HT-29 (cell line): ENCODE measurements at regions not wholly inside any gene's neighbourhood (a gene's known extent, or its start where the extent isn't known, plus 50 kb on each side); places are given as distances from the start of the nearest gene placed in this dataset.
A peak's percentile ranks its signal among the peaks of the same experiment; 100 is the strongest.
"Not testable (repeated sequence)": the region's sequence is repeated elsewhere in the genome, so short reads cannot be mapped to it uniquely, and the experiment has no call there.

Experiments
- DNase-seq: peaks from one replicate; pipeline ENCODE4 v3.0.0-alpha.2; 2015; ENCODE audit warnings: low spot score

DNA sequence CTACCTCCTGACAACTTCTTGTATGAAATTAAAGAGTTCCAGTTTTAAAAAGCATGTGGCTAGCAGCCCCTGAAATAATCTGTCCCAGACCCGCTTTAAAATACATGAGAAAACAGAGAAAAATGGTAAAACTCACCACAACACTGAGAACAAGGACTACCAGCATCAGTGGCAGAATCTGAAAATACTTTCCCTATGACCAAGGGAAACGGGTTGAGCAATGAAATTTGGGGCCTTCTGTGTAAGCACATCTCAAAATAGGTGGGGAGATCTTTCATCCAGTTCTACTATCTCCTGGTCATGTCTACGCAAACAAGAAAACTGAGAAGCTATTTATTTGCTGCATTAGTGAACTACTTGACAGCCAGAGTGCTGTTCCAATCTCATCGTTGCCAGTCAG is 172.3 kb downstream of the LNPK start:
- no peak for DNase-seq

DNA sequence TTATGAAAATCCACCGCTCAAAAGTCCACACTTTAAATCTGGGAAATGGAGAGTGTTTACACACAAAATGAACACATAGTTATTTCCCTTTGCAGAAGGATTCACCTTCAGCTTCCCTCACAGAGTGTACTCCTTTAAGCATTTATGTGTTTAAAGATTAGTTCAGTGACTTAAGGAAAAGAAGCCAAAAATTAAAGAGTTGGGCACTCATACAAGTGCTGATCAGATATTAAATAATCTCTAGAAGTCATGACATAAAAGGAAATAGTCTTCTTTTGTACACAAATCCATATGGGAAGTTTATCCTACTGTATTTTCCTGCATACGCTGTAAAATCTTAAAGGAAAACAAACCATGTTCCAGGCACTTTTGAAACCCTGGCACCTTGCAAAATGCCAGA is 174.2 kb downstream of the LNPK start:
- no peak for DNase-seq

DNA sequence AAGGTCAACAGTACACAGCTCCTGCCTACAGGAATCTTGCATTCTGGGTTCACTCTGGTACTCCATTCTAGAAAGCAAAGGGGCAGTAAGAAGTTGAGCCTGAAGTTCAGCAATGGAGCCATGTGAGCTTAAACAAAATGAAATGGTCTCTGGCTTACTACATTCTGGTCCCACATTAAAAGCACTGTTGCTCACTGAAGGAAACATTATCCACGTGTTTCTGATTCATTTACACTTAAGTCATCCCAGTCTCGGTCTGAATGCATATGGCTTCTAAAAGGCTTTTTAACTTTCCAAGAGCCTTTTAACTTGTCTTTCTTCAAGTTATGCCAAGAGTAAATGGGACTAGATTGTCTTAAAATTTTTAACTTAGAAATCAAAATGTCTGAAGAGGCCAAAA is 177.8 kb downstream of the LNPK start:
- no peak for DNase-seq

DNA sequence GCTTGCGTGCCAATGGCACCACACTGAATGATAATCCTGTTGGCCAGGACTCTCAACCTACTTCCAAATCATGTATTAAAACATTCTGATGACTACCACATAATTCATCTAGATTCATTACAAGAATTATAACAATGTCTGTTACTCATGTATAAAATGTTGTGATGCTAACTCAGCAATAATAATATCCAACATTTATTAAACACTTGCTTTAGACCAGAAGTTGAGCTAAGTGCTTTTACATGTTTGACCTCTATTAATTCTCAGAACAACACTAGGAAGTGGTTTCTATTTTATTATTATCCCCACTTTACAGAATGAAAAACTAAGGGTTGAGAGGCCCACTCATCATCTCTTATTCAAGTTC is 178.4 kb downstream of the LNPK start:
- DNase-seq, result no peak

DNA sequence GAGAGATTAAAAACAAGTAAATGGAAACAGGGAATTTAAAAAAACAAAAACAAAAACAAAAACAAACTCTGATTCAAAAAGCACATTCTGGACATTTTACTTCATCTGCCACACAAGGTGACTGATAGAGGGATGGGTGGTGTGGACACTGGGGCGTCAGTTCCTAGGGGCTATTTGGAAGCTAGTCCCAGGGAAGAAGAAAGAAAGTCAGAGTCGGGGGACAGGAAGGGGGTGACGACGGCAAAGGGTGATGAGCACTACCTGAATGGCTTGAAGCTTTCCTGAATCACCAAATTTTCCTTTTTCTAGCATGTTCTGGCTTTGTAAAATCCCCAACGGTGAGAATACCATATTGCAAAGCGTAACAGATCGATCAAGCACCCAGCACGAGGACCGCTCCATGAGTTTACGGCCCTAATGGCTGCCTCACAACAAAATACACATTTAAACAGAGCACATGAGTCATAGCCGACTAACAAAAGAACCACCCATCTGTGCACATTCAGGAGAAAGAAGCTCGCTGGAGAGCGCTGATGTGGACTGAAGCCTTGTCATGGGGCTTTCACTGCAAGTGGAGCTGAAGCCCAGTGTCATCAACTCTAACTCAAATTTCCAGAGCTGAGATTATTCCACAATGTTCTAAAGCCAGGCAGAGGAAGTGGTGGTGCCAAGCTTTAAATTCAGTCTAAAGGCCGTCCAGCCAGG is 178.9 kb downstream of the LNPK start:
- DNase-seq, result no peak

DNA sequence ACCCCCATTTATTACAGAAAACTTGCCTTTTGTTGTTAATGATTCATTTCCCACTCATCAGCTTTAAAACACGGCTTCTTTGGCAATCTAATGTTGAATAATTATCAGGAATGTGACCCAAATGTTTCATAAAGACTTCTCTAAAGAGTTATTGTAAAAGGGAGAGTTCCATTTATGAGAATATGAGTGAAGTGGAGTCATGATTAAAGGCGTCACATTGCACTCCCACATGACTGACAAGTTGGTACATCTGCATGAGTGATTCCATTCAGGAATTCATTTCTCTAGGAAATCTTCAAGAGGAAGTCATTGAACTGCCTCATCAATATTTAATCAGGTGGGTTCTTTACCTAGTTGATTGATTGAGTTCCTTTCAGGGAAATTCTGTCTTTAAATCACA is 184.8 kb downstream of the LNPK start:
- no peak for DNase-seq

DNA sequence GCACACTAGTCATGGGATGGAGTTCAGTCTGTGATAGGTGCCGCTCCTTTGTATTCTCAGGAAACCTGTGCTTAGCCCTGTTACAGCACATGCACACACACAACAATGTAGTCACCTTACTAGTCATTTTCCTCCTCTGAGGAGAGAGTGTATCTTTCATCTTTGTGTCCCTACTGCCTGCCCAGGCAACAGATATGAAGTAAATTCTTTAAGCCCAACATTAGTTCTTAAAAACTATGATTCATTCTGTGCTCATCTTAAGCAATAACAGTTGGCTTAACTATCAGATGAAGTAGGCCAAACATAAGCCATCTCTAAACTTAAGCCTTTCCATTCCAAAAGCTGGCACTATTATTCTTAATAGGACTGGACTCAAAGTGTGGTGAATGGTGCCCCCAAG is 186.5 kb downstream of the LNPK start:
- no peak for DNase-seq

DNA sequence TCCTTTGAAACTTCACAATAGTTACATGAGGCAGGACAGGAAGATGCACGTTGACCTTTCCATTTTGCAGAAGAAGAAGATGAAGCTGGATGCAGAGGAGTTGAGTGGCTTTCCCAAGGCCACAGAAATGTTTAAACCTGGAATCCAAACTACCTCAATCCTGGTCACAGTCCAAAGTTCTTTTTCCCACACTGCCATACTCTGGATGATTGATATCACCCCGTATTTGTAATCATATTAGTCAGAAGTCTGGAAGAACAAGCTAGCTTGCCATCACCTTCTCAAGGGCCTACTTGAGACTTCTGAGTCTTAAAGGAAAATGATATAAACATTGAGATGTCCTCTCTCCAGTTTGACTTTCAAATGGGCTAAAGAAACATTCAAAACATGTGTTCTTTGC is 190.1 kb downstream of the LNPK start:
- no peak for DNase-seq

DNA sequence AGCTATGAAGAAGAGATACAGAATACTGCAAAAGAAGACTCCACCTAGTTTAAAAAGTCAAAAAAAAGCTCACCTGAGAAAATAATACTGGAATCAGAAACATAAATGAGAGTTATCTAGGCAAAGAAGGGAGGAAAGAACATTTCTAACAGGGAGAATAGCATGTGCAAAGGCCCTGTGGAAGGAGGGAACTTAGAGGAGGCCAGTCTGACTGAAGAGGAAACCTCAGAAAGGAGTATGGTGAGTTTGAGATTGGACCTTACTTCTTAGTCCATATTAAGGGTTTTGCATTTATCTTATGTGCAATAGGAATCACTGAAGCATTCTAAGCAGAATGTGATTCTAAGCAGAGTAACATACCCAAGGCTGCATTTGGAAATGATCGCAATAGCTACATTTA is 193.2 kb downstream of the LNPK start:
- DNase-seq, result no peak

DNA sequence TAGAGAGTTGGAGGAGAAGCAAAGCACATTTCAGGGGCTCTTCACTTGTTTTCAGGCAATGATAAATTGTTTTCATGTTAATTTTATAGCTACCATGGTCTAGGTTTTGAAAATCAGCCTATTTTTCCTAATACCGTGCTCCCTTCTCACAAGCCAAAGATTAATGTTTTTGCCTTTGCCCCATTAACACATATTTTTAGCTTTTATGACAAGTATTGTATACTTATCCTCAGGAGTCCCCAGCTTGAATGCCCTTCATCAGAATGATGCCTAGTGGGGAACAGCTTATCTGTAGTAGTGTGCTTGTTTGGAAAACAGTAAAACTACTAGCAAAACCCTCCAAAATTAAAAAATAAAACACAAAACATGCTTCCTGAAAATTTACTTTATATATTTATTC is 194.0 kb downstream of the LNPK start:
- no peak for DNase-seq

DNA sequence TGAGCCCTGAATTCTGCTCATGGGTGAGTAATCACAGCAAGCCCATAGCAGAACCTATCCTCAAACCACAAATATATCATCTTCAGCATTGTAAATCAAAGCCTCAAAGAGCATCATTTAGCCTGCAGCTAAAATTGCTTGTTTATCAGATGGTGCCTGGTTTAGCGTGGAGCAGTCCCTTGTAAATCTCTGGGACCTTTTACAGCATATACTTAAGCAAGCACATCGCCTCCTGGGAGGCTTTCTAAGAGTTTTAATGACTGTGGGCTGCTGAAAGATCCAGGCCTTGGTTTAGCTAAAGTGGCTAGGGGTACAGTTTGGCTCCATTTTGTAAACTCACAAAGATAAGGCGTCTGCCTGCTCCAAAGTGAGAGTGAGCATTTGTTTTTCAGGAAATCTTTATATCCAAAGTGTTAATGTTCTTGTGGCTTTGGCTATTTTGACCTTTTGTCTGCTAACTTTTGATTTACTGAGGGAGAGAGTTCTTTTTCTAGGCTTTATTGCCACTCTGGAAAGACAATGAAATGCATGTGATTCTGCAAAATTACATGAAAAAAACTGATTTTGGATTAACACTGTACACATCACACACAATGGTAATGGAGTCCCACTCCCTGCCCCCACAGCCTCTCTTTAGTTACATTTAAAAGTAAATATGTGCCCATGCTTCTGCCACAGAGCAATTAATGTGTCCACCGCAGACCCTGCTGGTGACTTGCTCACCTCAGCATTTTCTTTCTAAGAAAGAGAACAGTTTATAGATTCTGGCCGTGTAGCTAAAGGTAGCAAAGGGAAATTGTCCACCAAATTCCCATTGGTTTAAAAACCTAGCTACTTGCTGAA is 194.8 kb downstream of the LNPK start:
- no peak for DNase-seq

DNA sequence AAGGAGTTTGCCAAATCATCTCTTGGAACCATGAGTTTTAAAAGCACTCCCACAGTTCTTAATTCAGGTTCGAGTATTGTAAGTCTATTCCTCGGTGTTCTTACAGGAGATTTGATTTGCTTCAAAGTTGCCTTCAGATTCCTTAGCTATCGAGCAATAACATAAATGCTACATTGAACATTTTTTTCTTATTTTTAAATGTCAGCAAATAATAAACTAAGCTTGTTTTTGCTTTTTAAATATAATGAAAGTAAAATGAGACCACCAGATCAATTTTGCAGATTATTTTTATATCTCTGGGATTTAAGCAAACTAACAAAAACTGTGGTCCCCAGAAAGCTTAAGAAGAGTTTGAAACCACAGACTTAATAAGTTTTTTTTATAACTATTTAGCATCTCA is 195.5 kb downstream of the LNPK start:
- DNase-seq, result no peak

DNA sequence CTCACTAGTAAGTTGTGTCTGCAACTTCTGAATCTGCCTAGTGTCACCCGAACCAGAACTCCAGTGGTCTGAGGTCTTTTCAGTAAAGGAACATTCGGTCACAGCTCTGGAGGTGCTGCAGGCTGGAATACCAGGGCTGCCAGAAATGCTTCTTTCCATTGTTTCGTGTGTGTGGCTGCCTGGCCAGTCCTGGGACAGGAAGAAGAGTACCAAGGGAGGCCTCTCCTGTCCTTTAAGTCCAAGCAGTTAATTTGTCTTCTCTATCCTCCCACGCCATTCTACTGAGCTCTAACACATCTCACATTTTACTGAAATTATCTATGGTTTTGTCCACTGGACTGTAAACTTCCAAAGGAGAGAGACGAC is 196.0 kb downstream of the LNPK start:
- no peak for DNase-seq

DNA sequence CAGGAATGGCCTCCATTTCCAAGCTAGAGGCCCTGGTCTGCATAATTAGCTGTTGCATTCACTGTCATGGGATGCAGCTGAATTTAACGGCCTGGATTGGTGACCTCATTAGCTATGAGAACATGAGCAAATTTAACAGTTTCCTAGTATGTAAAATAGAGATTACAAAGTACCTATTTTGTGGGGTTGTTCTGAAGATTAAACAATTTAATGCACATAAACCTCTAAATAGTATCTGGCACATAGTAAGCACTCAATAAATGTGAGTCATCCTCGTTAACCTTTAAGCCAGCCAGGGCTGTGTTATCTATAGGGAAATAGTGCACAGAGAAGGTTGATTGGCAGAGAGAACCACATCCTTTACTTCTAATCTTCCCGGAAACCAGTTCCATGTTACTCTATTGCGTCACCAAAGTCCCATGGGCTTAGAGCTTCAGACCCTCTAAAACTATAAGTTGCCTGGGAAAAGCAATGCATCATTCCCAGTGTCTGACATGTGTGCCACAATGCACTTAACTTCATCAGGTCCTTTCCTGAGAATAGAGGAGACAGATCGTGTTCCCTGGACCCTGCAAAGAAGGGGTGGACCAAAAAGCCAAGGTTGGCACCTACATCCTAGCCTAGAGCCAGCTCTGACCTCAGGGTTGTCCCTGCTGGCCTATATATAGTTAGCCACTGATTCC is 196.5 kb downstream of the LNPK start:
- peak; percentile 2 for DNase-seq

DNA sequence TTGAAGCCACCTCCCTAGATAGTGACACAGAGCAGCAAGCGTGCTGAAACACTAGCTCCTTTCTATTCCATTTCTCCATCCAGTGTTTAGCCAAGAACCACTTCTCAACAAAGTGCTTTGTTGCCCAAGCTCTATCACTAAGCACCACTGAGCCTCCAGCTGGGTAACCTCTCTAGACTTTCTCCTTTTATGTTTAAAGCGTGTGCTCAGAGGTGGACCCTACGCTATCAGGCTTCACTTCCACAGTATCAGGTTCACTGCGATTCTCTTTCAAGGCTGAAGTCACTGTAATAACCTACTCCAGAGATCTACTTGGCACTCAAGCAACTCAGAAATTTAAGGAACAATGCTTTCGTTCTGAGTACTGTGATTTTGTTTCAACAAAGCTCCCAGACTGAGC is 197.9 kb downstream of the LNPK start:
- no peak for DNase-seq

DNA sequence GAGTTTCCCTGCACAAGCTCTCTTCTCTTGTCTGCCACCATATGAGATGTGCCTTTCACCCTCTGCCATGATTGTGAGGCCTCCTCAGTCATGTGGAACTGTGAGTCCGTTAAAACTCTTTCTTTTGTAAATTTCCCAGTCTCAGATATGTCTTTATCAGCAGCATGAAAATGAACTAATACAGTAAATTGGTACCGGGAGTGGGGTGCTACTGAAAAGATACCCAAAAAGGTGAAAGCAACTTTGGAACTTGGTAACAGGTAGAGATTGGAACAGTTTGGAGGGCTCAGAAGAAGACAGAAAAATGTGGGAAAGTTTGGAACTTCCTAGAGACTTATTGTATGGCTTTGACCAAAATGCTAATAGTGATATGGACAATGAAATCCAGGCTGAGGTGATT is 205.6 kb downstream of the LNPK start:
- DNase-seq, result not testable (repeated sequence)

DNA sequence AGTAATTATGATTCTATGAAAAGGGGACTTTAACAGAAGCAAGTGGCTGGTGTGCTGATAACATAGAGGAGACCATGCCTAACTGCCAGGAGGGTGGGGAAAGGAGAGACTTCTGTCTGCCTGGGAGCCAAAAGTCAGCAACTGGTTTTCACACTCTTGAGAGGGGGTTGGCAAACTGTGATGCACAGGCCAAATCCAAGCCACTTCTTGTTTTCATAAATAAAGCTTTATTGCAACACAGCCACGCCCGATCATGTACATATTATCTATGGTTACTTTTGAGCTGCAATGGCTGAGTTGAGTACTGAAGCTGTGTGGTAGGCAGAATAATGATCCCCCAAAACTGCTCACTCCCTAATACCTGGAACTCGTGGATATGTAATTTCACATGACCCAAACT is 208.4 kb downstream of the LNPK start:
- DNase-seq, result no peak

DNA sequence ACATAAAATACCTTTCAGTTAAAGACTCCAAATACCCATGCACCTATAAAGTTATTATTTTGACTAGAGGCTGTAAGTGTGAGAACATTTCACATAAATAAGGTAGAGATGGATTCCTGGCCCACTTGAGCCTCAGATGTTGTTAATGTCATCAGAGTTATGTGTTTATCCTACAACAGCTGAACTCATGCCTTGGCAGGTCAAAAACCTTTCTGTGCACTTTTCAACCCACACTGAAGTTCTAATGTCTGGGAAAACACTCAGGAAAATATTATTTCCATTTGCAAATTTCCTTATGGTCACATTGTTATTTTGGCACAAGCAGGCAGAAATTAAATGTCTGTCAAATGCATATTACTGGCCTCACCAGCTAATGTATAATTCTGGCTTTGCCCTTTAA is 209.2 kb downstream of the LNPK start:
- DNase-seq, result no peak

DNA sequence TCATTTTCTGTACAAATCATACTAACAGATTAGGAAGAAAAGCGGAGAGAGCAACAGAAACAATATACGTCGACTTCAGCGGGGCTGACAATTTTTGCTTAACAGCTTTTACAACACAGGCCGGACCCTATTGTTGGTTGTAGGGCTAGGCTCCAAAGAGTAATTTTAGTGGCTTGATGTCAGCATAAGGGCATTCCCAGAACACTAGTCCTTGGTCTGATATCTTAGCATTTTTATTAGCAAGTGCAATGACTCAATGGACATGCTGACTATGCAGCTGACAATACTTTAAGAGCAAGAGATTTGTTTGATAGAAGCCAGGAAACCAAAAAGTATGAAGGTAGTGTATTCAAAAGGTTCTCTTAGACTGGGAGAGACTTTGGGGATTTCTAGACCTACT is 209.9 kb downstream of the LNPK start:
- no peak for DNase-seq

DNA sequence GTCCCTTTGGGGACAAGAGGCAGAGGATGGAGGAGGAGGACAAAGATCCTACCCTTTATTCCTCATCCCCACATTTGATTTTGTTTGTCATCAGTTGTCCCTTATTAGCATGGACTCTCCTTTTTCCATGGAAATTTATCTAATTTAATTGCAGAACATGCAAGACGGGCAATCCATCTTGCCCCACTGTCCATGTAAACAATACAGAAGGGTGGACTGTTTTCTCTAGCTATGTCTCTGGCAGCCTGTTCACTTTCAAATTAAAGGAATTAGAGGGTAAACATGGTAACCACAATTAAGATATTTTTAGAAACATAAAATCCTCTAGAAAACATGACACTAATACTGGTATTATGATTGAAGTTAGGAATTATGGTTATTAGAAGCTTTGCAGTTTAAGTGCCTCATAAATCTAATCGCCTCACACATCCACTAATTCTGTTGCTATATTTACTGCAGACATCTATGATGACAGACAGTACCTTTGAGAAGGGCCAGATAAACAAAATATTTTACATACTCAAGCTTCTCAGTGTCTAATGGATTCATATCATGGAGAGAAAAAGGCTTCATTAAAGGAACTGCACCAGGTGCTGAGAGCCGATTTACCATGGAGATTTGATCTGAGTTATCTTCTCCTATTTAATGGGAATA is 215.5 kb downstream of the LNPK start:
- no peak for DNase-seq

DNA sequence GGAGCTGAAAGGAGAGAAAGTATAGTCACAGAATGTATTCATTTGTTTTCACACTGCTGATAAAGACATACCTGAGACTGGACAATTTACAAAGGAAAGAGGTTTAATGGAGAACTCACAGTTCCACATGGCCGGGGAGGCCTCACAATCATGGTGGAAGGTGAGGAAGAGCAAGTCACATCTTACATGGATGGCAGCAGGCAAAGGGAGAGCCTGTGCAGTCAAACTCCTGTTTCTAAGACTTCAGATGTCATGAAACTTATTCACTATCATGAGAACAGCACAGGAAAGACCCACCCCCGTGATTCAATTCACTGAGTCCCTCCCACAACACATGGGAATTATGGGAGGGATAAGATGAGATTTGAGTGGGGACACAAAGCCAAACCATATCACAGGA is 224.7 kb downstream of the LNPK start:
- DNase-seq, result not testable (repeated sequence)

DNA sequence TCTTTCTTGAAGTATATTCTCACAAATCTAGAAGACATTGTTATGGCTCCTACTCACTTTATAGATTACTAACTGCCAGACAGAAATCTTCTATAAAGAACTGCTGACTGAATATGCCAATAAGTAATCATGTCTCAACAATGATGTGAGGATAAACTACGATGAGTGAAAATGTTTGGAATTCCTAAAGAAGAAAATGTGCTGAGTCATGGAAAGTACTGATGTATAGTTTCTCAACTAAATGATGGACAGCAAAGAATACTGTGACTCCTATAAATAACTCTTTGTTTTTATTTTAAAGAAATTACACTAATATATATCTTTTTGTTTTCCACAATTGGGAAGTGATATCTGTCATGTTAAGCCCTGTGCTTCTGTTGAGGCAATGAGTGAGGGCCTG is 232.9 kb downstream of the LNPK start:
- no peak for DNase-seq
